ENCODE measurements at regions not wholly inside any gene's neighbourhood (a gene's known extent, or its start where the extent isn't known, plus 50 kb on each side); places are given as distances from the start of the nearest gene placed in this dataset.
"Not testable (repeated sequence)": the region's sequence is repeated elsewhere in the genome, so short reads cannot be mapped to it uniquely, and the experiment has no call there.

- ATAC-seq (no peak), DNase-seq (no peak)
- H3K4me1 Mint-ChIP-seq (ENCODE audit: low read depth): no peaks in the 10 kb centered on the region
- H3K36me3 Mint-ChIP-seq (ENCODE audit: insufficient read depth): no peaks in the 10 kb centered on the region
- peaks cover 28% of the 10 kb centered on the region for H3K27me3 Mint-ChIP-seq (ENCODE audit: low read depth)
- no peak overlapping the region for H3K4me3 Mint-ChIP-seq
- H3K9me3 Mint-ChIP-seq: no peaks in the 10 kb centered on the region
Measured at GRCh38 chr16:5252791-5253190, 155.2 kb upstream of the EEF2KMT start.

GRCh38 chr16:5247403-5247802, 149.8 kb upstream of the EEF2KMT start:
- not testable (repeated sequence) for H3K4me1 Mint-ChIP-seq (ENCODE audit: low read depth); ATAC-seq; DNase-seq; H3K36me3 Mint-ChIP-seq (ENCODE audit: insufficient read depth); H3K4me3 Mint-ChIP-seq; H3K9me3 Mint-ChIP-seq
- H3K27me3 Mint-ChIP-seq (ENCODE audit: low read depth): peaks cover 17% of the 10 kb centered on the region

DNA sequence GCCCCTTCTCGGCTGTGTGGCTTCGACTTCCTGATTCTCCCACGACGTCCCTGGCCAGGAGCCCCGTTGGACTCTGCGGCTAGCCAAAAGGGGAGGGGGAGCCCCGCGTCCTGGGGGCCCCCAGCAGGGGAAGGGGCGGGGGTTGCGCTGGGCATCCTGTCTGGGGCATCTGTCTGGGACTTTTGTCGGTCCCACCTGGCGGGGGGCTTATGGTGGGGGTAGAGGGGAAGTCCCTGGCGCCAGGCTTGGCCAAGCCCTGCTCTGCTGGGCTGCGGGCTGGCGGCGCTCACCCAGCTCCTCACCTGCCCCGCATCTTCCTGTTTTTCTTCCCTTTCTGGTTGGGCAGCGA, 142.7 kb upstream of the EEF2KMT start:
- ATAC-seq; DNase-seq; H3K9me3 Mint-ChIP-seq; H3K4me1 Mint-ChIP-seq (ENCODE audit: low read depth); H3K36me3 Mint-ChIP-seq (ENCODE audit: insufficient read depth): not testable (repeated sequence)
- Mint-ChIP-seq H3K27me3 (ENCODE audit: low read depth) (peaks cover 36% of the 10 kb centered on the region), H3K4me3 (peak overlapping the region; percentile 24)

DNA sequence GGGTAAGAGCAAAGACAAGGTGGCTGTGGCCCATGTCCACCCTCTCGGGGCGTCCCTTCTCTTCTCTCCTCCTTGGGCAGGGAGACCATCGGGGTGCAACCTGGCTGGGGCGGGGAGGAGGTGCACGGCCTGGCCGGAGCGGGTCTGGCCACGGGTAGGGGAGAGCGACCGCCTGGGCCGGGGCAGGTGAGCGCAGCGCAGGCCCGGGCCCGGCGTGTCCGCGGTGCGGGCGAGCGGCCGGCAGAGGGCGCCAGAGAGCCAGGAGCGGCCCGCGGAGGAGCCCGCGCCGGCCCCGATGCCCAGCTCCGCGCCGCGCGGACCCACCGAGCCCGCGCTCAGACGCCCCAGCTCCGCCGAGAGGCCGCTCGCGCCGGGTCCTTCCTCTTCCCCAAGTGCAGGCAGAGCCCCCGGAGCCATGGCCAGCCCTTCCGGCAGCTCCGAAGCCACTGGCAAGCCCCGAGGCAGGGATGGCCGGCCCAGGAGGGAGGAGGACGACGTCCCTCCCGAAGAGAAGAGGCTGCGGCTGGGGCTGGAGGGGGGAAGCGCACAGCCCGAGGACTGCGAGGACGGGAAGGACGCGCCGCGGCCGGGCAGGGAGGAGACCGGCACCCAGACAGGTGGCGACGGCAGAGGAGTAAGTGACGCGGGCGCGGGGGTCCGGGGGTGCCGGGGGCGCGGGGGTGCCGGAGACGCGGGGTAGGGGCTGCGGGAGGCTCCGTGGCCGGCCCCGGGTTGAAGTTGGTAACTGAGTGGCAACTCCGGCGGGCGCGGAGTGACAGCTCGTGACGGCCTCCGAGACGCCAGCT, 142.1 kb upstream of the EEF2KMT start:
- peaks cover 33% of the 10 kb centered on the region for H3K27me3 Mint-ChIP-seq (ENCODE audit: low read depth)
- not testable (repeated sequence) for H3K36me3 Mint-ChIP-seq (ENCODE audit: insufficient read depth); H3K4me1 Mint-ChIP-seq (ENCODE audit: low read depth); H3K9me3 Mint-ChIP-seq
- ATAC-seq: peak in 1 of 2 donors; percentile 62
- peak overlapping the region; percentile 67 for H3K4me3 Mint-ChIP-seq
- DNase-seq: peak; percentile 50

- Mint-ChIP-seq H3K27me3 (ENCODE audit: low read depth) (peaks cover 34% of the 10 kb centered on the region), H3K36me3 (ENCODE audit: insufficient read depth) (no peaks in the 10 kb centered on the region), H3K4me3 (no peak overlapping the region), H3K4me1 (ENCODE audit: low read depth) (peaks cover 2% of the 10 kb centered on the region), H3K9me3 (peaks cover 4% of the 10 kb centered on the region)
- DNase-seq (no peak), ATAC-seq (no peak)
Measured at GRCh38 chr16:5235119-5235518, 137.5 kb upstream of the EEF2KMT start.

GRCh38 chr16:5234295-5235050, 136.9 kb upstream of the EEF2KMT start:
- ATAC-seq: no peak
- peaks cover 4% of the 10 kb centered on the region for H3K9me3 Mint-ChIP-seq
- H3K4me1 Mint-ChIP-seq (ENCODE audit: low read depth): peaks cover 2% of the 10 kb centered on the region
- no peak for DNase-seq
- H3K27me3 Mint-ChIP-seq (ENCODE audit: low read depth): peaks cover 34% of the 10 kb centered on the region
- no peak overlapping the region for H3K4me3 Mint-ChIP-seq
- H3K36me3 Mint-ChIP-seq (ENCODE audit: insufficient read depth): no peaks in the 10 kb centered on the region

DNA sequence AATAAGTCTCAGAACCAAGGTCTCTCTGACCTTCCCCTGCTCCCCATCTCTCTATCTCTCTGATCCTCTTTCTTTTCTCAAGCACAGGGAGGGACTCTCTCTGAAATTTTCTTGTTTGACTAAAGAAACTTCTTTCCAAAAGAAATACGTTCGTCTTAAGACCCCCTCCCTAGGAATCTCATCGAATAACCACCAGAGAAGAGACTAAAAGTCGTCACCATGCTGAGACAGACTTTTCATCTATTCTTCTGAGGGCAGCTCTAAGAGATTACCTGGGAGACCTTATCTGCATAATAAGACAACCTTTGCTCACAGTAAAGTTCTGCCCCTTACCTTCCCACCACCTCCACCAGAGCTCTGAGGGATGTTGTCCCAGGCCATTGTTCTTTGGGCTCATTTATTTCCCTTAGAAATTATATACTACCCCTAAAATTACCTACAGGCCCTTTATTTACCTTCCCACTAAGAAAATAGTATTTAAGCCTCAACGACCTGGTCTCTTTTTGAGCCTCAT, 133.7 kb upstream of the EEF2KMT start:
- Mint-ChIP-seq H3K9me3 (peaks cover 4% of the 10 kb centered on the region), H3K4me1 (ENCODE audit: low read depth) (no peaks in the 10 kb centered on the region), H3K36me3 (ENCODE audit: insufficient read depth) (no peaks in the 10 kb centered on the region), H3K4me3 (no peak overlapping the region), H3K27me3 (ENCODE audit: low read depth) (peaks cover 28% of the 10 kb centered on the region)
- DNase-seq (no peak), ATAC-seq (no peak)

- DNase-seq: no peak
- no peak for ATAC-seq
- no peak overlapping the region for H3K4me3 Mint-ChIP-seq
- peaks cover 4% of the 10 kb centered on the region for H3K9me3 Mint-ChIP-seq
- peaks cover 34% of the 10 kb centered on the region for H3K27me3 Mint-ChIP-seq (ENCODE audit: low read depth)
- H3K4me1 Mint-ChIP-seq (ENCODE audit: low read depth): no peaks in the 10 kb centered on the region
- H3K36me3 Mint-ChIP-seq (ENCODE audit: insufficient read depth): no peaks in the 10 kb centered on the region
Measured at GRCh38 chr16:5228369-5228768, 130.8 kb upstream of the EEF2KMT start.

- Mint-ChIP-seq H3K9me3 (no peaks in the 10 kb centered on the region), H3K36me3 (ENCODE audit: insufficient read depth) (no peaks in the 10 kb centered on the region), H3K27me3 (ENCODE audit: low read depth) (peaks cover 27% of the 10 kb centered on the region), H3K4me1 (ENCODE audit: low read depth) (no peaks in the 10 kb centered on the region), H3K4me3 (no peak overlapping the region)
- ATAC-seq: no peak
- no peak for DNase-seq
Measured at GRCh38 chr16:5225931-5226655, 128.5 kb upstream of the EEF2KMT start.

DNA sequence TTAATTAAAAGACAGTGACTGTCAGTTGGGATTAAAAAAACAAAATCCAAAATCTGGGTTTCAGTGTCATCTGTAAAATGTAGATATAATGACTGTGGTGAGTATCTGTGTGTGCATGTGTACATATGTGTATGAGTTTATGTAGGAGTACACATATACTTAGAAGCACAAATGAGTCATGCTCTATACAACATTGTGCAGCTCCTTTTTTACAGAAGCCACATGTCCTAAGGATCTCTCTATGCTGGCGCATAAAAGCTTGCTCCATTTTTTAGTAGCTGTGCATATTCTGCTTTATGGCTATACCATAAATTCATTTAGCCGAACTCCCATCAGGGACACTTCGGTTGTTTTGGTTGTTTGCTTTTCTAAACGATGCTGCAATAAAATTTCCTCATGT, 125.2 kb upstream of the EEF2KMT start:
- Mint-ChIP-seq H3K36me3 (ENCODE audit: insufficient read depth) (no peaks in the 10 kb centered on the region), H3K4me1 (ENCODE audit: low read depth) (no peaks in the 10 kb centered on the region), H3K27me3 (ENCODE audit: low read depth) (peaks cover 32% of the 10 kb centered on the region)

GRCh38 chr16:5221831-5222230, 124.2 kb upstream of the EEF2KMT start:
- DNase-seq; H3K36me3 Mint-ChIP-seq (ENCODE audit: insufficient read depth); ATAC-seq; H3K4me1 Mint-ChIP-seq (ENCODE audit: low read depth); H3K4me3 Mint-ChIP-seq; H3K9me3 Mint-ChIP-seq: not testable (repeated sequence)
- H3K27me3 Mint-ChIP-seq (ENCODE audit: low read depth): peaks cover 29% of the 10 kb centered on the region

More for the DNA sequence above, 125.2 kb upstream of the EEF2KMT start:
- ATAC-seq: no peak
- H3K4me3 Mint-ChIP-seq: no peak overlapping the region
- H3K9me3 Mint-ChIP-seq: no peaks in the 10 kb centered on the region
- no peak for DNase-seq

- no peaks in the 10 kb centered on the region for H3K4me1 Mint-ChIP-seq (ENCODE audit: low read depth)
- DNase-seq (no peak), ATAC-seq (no peak)
- no peaks in the 10 kb centered on the region for H3K9me3 Mint-ChIP-seq
- H3K36me3 Mint-ChIP-seq (ENCODE audit: insufficient read depth): no peaks in the 10 kb centered on the region
- H3K27me3 Mint-ChIP-seq (ENCODE audit: low read depth): peaks cover 33% of the 10 kb centered on the region
- H3K4me3 Mint-ChIP-seq: no peak overlapping the region
Measured at GRCh38 chr16:5220705-5221104, 123.1 kb upstream of the EEF2KMT start.

DNA sequence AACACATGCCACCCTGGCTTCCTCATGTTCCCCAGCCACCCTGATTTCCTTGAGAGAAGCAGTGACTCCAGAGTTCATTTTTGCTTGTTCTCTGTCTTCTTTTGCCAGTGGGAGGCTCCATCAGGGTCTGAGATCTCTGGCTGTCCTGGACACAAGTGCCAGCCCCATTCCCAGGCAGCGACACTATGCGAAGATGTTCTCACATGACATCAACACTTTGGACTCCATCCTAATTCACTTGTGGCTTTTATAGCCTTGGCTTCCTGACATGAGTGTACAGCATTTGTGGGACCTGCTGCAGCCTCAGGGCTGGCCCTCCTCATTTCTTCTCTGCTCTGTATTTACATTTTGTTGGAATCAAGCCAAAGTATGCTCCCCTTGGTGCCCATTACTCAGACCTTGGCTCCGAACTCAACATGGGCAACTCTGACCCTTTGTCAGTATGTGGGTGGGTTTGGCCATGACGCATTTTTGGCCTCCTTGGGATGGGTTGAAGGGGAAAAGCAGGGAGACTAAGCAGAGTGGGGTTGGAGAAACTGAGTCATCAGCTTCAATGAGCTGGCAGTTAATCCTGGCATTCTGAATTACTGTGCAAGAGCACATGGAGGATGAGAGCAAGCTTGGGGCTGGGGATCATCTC, 119.0 kb upstream of the EEF2KMT start:
- Mint-ChIP-seq H3K4me3 (no peak overlapping the region), H3K4me1 (ENCODE audit: low read depth) (no peaks in the 10 kb centered on the region), H3K9me3 (no peaks in the 10 kb centered on the region), H3K36me3 (ENCODE audit: insufficient read depth) (no peaks in the 10 kb centered on the region), H3K27me3 (ENCODE audit: low read depth) (peaks cover 36% of the 10 kb centered on the region)
- DNase-seq (no peak), ATAC-seq (no peak)

- Mint-ChIP-seq H3K9me3 (no peaks in the 10 kb centered on the region), H3K4me3 (no peak overlapping the region), H3K4me1 (ENCODE audit: low read depth) (no peaks in the 10 kb centered on the region), H3K27me3 (ENCODE audit: low read depth) (peaks cover 36% of the 10 kb centered on the region), H3K36me3 (ENCODE audit: insufficient read depth) (no peaks in the 10 kb centered on the region)
- DNase-seq (no peak), ATAC-seq (no peak)
Measured at GRCh38 chr16:5215901-5216300, 118.3 kb upstream of the EEF2KMT start.
